ENCODE measurements at regions not wholly inside any gene's neighbourhood (a gene's known extent, or its start where the extent isn't known, plus 50 kb on each side); places are given as distances from the start of the nearest gene placed in this dataset.

GRCh38 chr4:174438711-174439110, 83.6 kb downstream of the HPGD start:
- Histone ChIP-seq H3K4me3 (no peak overlapping the region), H3K4me2 (no peak overlapping the region), H3K9me3 (ENCODE audit: low read depth) (no peaks in the 10 kb centered on the region), H3K4me1 (no peaks in the 10 kb centered on the region), H2AFZ (replicated peaks) (no peak overlapping the region), H3K36me3 (no peaks in the 10 kb centered on the region), H3K9ac (no peak overlapping the region), H3K27me3 (no peaks in the 10 kb centered on the region), H4K20me1 (ENCODE audit: low read depth) (no peaks in the 10 kb centered on the region), H3K27ac (no peak overlapping the region), H3K79me2 (ENCODE audit: low read depth) (no peaks in the 10 kb centered on the region), H3F3A (ENCODE audit: low read depth) (no peaks in the 10 kb centered on the region)
- TF ChIP-seq, protein P1, sequence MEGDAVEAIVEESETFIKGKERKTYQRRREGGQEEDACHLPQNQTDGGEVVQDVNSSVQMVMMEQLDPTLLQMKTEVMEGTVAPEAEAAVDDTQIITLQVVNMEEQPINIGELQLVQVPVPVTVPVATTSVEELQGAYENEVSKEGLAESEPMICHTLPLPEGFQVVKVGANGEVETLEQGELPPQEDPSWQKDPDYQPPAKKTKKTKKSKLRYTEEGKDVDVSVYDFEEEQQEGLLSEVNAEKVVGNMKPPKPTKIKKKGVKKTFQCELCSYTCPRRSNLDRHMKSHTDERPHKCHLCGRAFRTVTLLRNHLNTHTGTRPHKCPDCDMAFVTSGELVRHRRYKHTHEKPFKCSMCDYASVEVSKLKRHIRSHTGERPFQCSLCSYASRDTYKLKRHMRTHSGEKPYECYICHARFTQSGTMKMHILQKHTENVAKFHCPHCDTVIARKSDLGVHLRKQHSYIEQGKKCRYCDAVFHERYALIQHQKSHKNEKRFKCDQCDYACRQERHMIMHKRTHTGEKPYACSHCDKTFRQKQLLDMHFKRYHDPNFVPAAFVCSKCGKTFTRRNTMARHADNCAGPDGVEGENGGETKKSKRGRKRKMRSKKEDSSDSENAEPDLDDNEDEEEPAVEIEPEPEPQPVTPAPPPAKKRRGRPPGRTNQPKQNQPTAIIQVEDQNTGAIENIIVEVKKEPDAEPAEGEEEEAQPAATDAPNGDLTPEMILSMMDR (IDR thresholded peaks at IDR 0.05) = no peak
- no peak for TF ChIP-seq EZH2 (IDR thresholded peaks at IDR 0.05)
- no peak for TF ChIP-seq EZH2phosphoT487 (IDR thresholded peaks at IDR 0.05)
- no peaks in the 10 kb centered on the region for H3K36me3 Mint-ChIP-seq
- H3K9me3 Mint-ChIP-seq = peaks cover 3% of the 10 kb centered on the region
- H3K4me1 Mint-ChIP-seq = peaks cover 6% of the 10 kb centered on the region
- no peak for DNase-seq (ENCODE audit: low spot score)
- H3K27ac Mint-ChIP-seq = no peak overlapping the region
- H3K27me3 Mint-ChIP-seq (ENCODE audit: insufficient read depth, low read depth) = peaks cover 4% of the 10 kb centered on the region
- no peak overlapping the region for H3K4me3 Mint-ChIP-seq

GRCh38 chr4:174437749-174438148, 84.5 kb downstream of the HPGD start:
- peaks cover 3% of the 10 kb centered on the region for H3K9me3 Mint-ChIP-seq
- peaks cover 4% of the 10 kb centered on the region for H3K27me3 Mint-ChIP-seq (ENCODE audit: insufficient read depth, low read depth)

GRCh38 chr4:174437324-174437723, 85.0 kb downstream of the HPGD start:
- Mint-ChIP-seq H3K36me3 (no peaks in the 10 kb centered on the region), H3K27me3 (ENCODE audit: insufficient read depth, low read depth) (peaks cover 4% of the 10 kb centered on the region), H3K4me1 (peaks cover 6% of the 10 kb centered on the region), H3K27ac (no peak overlapping the region), H3K9me3 (peaks cover 3% of the 10 kb centered on the region), H3K4me3 (no peak overlapping the region)
- DNase-seq (ENCODE audit: low spot score) = no peak
- Histone ChIP-seq H3K79me2 (ENCODE audit: low read depth) (no peaks in the 10 kb centered on the region), H3K9ac (no peak overlapping the region), H3K36me3 (no peaks in the 10 kb centered on the region), H2AFZ (replicated peaks) (no peak overlapping the region), H3K4me3 (no peak overlapping the region), H3F3A (ENCODE audit: low read depth) (no peaks in the 10 kb centered on the region), H3K4me1 (no peaks in the 10 kb centered on the region), H3K4me2 (no peak overlapping the region), H3K9me3 (ENCODE audit: low read depth) (no peaks in the 10 kb centered on the region), H3K27me3 (no peaks in the 10 kb centered on the region), H4K20me1 (ENCODE audit: low read depth) (no peaks in the 10 kb centered on the region), H3K27ac (no peak overlapping the region)
- TF ChIP-seq EZH2 (IDR thresholded peaks at IDR 0.05) (no peak), EZH2phosphoT487 (IDR thresholded peaks at IDR 0.05) (no peak)
- TF ChIP-seq, protein P1 (IDR thresholded peaks at IDR 0.05) = no peak

More at GRCh38 chr4:174437749-174438148, 84.5 kb downstream of the HPGD start:
- H3K27me3 ChIP-seq = no peaks in the 10 kb centered on the region
- H3K79me2 ChIP-seq (ENCODE audit: low read depth) = no peaks in the 10 kb centered on the region
- Mint-ChIP-seq H3K27ac (no peak overlapping the region), H3K36me3 (no peaks in the 10 kb centered on the region), H3K4me3 (no peak overlapping the region), H3K4me1 (peaks cover 6% of the 10 kb centered on the region)
- no peaks in the 10 kb centered on the region for H3K36me3 ChIP-seq
- no peak for DNase-seq (ENCODE audit: low spot score)
- TF ChIP-seq EZH2phosphoT487 (IDR thresholded peaks at IDR 0.05) = no peak
- TF ChIP-seq, protein P1 (IDR thresholded peaks at IDR 0.05) = no peak
- no peak for TF ChIP-seq EZH2 (IDR thresholded peaks at IDR 0.05)
- H4K20me1 ChIP-seq (ENCODE audit: low read depth) = no peaks in the 10 kb centered on the region
- no peak overlapping the region for H3K9ac ChIP-seq
- no peaks in the 10 kb centered on the region for H3F3A ChIP-seq (ENCODE audit: low read depth)
- no peak overlapping the region for H3K27ac ChIP-seq
- H3K4me1 ChIP-seq = no peaks in the 10 kb centered on the region
- no peak overlapping the region for H3K4me3 ChIP-seq
- no peak overlapping the region for H3K4me2 ChIP-seq
- no peak overlapping the region for H2AFZ ChIP-seq (replicated peaks)
- no peaks in the 10 kb centered on the region for H3K9me3 ChIP-seq (ENCODE audit: low read depth)
